ENCODE measurements at regions not wholly inside any gene's neighbourhood (a gene's known extent, or its start where the extent isn't known, plus 50 kb on each side); places are given as distances from the start of the nearest gene placed in this dataset.
"Not testable (repeated sequence)": the region's sequence is repeated elsewhere in the genome, so short reads cannot be mapped to it uniquely, and the experiment has no call there.

DNA sequence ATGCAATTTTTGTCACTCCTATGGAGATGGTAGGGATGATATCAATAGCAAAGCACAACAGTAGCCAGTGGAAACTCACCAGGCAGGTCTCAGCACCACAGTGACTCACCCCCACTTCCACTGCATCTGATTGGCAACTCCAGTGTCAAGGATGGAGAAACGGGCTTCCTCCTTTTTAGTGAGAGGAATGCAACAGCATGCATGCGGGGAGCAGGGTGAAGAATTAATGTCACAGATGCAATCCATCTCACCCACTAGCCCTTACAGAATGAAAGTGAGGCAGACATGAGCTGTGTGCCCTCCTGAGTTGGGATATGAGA lies 467.0 kb upstream of the C16orf82 start:
- Mint-ChIP-seq H3K4me3 (no peak overlapping the region), H3K27ac (peak overlapping the region; percentile 69 to 91), H3K9me3 (peaks cover 0 to 3% of the 10 kb centered on the region in 2 donors), H3K4me1 (ENCODE audit: low read depth in 2 of 2) (peaks cover 20 to 27% of the 10 kb centered on the region in 2 donors), H3K36me3 (ENCODE audit: insufficient read depth) (peaks cover 2% of the 10 kb centered on the region), H3K27me3 (no peaks in the 10 kb centered on the region)
- ATAC-seq (replicated peaks): no peak
- DNase-seq: no peak

DNA sequence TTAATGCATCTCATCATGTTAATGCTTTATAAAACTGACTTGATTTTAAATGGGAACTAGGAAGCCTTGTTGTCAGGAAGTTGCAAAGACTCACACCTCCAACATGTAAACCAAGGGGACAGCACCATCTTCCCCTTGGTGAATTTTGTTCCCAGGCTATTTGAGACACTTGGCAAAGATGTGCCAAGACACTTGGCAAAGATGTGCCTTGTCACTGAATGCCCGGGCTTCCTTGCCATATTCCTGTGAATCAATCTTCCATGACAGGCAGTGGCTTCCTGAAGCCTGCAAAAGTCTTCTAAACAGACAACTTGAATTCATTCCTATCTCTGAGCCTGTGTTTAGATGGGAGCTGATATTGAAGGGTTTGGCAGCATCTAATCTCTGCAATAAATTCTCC lies 465.4 kb upstream of the C16orf82 start:
- peaks cover 0 to 3% of the 10 kb centered on the region in 2 donors for H3K9me3 Mint-ChIP-seq
- ATAC-seq (replicated peaks) (no peak), DNase-seq (no peak)
- H3K27me3 Mint-ChIP-seq: peaks cover 0 to 6% of the 10 kb centered on the region in 2 donors
- H3K27ac Mint-ChIP-seq: no peak overlapping the region
- peaks cover 24 to 33% of the 10 kb centered on the region in 2 donors for H3K4me1 Mint-ChIP-seq (ENCODE audit: low read depth in 2 of 2)
- no peaks in the 10 kb centered on the region for H3K36me3 Mint-ChIP-seq (ENCODE audit: insufficient read depth)
- peak overlapping the region in 1 of 2 donors; percentile 13 for H3K4me3 Mint-ChIP-seq

DNA sequence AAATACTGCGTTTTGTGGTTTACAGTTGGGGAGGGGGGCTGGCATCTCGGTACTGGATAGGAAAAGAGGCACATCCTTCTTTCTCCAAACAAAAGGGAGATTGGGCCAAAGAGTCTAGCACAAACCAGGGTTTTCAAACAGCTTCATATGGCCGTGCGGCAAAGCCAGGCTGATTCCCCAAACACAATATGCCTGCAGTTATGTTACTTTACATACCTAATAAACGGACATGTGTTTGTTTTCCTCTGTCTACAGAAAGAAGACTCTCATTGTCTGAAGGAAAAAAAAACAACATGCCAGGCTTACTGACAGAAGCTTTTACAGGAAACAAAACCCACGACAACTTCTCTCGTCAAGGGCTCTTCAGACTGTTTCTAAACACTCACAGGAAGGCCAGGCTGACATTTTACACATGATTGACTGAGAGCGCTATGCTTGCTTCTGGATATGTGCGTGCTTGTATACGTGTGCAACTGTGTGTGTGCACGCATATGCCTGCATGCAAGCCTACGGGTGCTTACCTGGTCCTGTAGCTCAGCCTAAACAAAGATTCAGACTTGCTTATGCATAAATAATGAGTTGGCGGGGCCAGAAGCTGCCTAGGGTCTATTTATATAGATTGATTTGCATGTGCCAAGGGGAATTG lies 461.0 kb upstream of the C16orf82 start:
- Mint-ChIP-seq H3K27me3 (peaks cover 6% of the 10 kb centered on the region in 2 donors), H3K4me1 (ENCODE audit: low read depth in 2 of 2) (peaks cover 4 to 15% of the 10 kb centered on the region in 2 donors), H3K27ac (no peak overlapping the region), H3K4me3 (no peak overlapping the region), H3K9me3 (no peaks in the 10 kb centered on the region), H3K36me3 (ENCODE audit: insufficient read depth) (no peaks in the 10 kb centered on the region)
- no peak for ATAC-seq (replicated peaks)
- DNase-seq: no peak

DNA sequence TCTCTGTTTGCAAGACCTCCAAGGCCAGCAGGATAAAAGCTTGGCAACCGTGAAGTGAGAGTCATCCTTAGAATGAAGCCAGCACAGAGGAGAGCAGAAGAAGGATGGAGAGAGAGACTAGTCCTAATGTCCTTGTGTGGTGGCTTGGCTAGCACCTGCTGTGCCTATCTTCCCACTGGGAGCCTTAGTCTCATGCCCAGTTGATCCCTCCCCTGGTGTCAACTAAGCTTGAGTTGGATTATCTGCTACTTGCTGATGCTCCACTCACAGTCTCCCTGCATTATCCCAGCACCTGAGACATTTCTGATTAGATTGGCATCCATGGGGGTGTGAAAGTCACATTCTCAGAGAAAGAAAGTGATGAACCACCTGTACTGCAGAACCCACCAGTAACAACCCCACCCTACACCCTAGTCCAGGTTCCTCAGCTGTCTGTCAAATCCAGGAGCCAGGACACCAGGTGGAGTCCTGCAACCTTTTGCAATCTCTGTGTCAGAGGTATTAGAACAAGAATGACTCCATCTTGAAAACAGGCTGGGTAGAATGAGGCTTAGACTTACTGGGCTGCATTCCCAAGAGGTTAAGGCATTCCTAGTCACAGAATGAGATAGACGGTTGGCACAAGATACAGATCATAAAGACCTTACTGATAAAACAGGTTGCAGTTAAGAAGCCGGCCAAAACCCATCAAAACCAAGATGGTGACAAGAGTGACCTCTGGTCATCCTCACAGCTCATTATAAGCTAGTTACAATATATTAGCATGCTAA lies 460.2 kb upstream of the C16orf82 start:
- ATAC-seq (replicated peaks) (no peak), DNase-seq (no peak)
- Mint-ChIP-seq H3K27ac (no peak overlapping the region), H3K27me3 (peaks cover 6% of the 10 kb centered on the region in 2 donors), H3K4me1 (ENCODE audit: low read depth in 2 of 2) (peaks cover 4 to 11% of the 10 kb centered on the region in 2 donors), H3K9me3 (peaks cover 0 to 2% of the 10 kb centered on the region in 2 donors), H3K36me3 (ENCODE audit: insufficient read depth) (no peaks in the 10 kb centered on the region), H3K4me3 (no peak overlapping the region)

GRCh38 chr16:26614237-26614841 lies 452.4 kb upstream of the C16orf82 start:
- Mint-ChIP-seq H3K4me1 (ENCODE audit: low read depth in 2 of 2) (peaks cover 0 to 13% of the 10 kb centered on the region in 2 donors), H3K36me3 (ENCODE audit: insufficient read depth) (peaks cover 6% of the 10 kb centered on the region), H3K27ac (peak overlapping the region; percentile 73 to 78), H3K9me3 (peaks cover 0 to 2% of the 10 kb centered on the region in 2 donors), H3K27me3 (no peaks in the 10 kb centered on the region), H3K4me3 (peak overlapping the region in 1 of 2 donors; percentile 31)
- DNase-seq (peak in 1 of 3 experiments; percentile 5), ATAC-seq (replicated peaks) (peak; percentile 74)

DNA sequence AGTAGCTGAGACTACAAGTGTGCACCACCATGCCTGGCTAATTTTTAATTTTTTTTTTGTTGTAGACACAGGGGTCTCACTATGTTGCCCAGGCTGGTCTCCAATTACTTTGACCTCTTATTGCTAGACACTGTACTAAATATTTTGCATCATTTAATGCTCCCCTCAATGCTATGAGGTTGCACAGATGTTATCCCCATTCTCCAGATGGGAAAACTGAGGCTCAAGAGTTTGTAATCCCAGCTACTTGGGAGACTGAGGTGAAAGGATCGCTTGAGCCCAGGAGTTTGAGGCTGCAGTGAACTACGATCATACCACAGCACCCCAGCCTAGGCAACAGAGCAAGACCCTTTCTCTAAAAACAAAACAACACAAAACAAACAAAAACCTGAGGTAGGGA lies 443.3 kb upstream of the C16orf82 start:
- ATAC-seq (replicated peaks): no peak
- peaks cover 10 to 16% of the 10 kb centered on the region in 2 donors for H3K9me3 Mint-ChIP-seq
- H3K27ac Mint-ChIP-seq: no peak overlapping the region
- peaks cover 0 to 15% of the 10 kb centered on the region in 2 donors for H3K27me3 Mint-ChIP-seq
- no peak for DNase-seq
- no peaks in the 10 kb centered on the region for H3K4me1 Mint-ChIP-seq (ENCODE audit: low read depth in 2 of 2)
- no peak overlapping the region for H3K4me3 Mint-ChIP-seq
- no peaks in the 10 kb centered on the region for H3K36me3 Mint-ChIP-seq (ENCODE audit: insufficient read depth)

DNA sequence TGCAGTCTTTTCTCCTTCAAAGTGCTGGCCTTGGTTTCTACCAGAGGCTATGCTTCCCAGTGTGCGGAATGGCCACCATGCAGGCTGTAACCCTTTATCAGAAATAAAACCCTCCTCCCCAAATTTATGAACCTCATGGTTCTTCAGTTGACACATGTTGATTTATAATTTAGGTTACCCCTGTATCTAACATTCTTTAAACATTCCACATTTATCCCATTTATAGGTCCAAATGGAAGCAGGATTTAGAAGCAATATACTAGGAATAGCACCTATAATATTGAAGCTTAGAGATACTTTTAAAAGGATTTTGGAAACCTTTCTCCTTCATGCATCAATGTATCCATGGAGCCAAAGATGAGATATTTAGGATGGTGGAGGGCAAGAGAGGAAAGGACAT lies 438.8 kb upstream of the C16orf82 start:
- Mint-ChIP-seq H3K27me3 (peaks cover 0 to 8% of the 10 kb centered on the region in 2 donors), H3K4me3 (no peak overlapping the region), H3K9me3 (peaks cover 16 to 35% of the 10 kb centered on the region in 2 donors), H3K27ac (no peak overlapping the region), H3K36me3 (ENCODE audit: insufficient read depth) (no peaks in the 10 kb centered on the region), H3K4me1 (ENCODE audit: low read depth in 2 of 2) (no peaks in the 10 kb centered on the region)
- DNase-seq (no peak), ATAC-seq (replicated peaks) (no peak)

- not testable (repeated sequence) for H3K4me3 Mint-ChIP-seq; DNase-seq; H3K27ac Mint-ChIP-seq; H3K4me1 Mint-ChIP-seq (ENCODE audit: low read depth in 2 of 2); H3K36me3 Mint-ChIP-seq (ENCODE audit: insufficient read depth); ATAC-seq (replicated peaks)
- peaks cover 0 to 13% of the 10 kb centered on the region in 2 donors for H3K27me3 Mint-ChIP-seq
- peaks cover 20 to 46% of the 10 kb centered on the region in 2 donors for H3K9me3 Mint-ChIP-seq
These were observed 435.4 kb upstream of the C16orf82 start for GRCh38 chr16:26631365-26631764.

GRCh38 chr16:26642047-26642664 lies 424.6 kb upstream of the C16orf82 start:
- no peak for DNase-seq
- H3K4me3 Mint-ChIP-seq: no peak overlapping the region
- H3K27ac Mint-ChIP-seq: no peak overlapping the region
- peaks cover 9 to 10% of the 10 kb centered on the region in 2 donors for H3K4me1 Mint-ChIP-seq (ENCODE audit: low read depth in 2 of 2)
- H3K36me3 Mint-ChIP-seq (ENCODE audit: insufficient read depth): no peaks in the 10 kb centered on the region
- H3K27me3 Mint-ChIP-seq: peaks cover 8 to 15% of the 10 kb centered on the region in 2 donors
- H3K9me3 Mint-ChIP-seq: peaks cover 0 to 2% of the 10 kb centered on the region in 2 donors
- ATAC-seq (replicated peaks): no peak

- ATAC-seq (replicated peaks) (no peak), DNase-seq (no peak)
- no peak overlapping the region for H3K4me3 Mint-ChIP-seq
- H3K9me3 Mint-ChIP-seq: peaks cover 0 to 2% of the 10 kb centered on the region in 2 donors
- H3K4me1 Mint-ChIP-seq (ENCODE audit: low read depth in 2 of 2): peaks cover 9 to 10% of the 10 kb centered on the region in 2 donors
- peaks cover 14 to 15% of the 10 kb centered on the region in 2 donors for H3K27me3 Mint-ChIP-seq
- no peaks in the 10 kb centered on the region for H3K36me3 Mint-ChIP-seq (ENCODE audit: insufficient read depth)
- no peak overlapping the region for H3K27ac Mint-ChIP-seq
These were observed 423.2 kb upstream of the C16orf82 start for GRCh38 chr16:26643519-26643918.

DNA sequence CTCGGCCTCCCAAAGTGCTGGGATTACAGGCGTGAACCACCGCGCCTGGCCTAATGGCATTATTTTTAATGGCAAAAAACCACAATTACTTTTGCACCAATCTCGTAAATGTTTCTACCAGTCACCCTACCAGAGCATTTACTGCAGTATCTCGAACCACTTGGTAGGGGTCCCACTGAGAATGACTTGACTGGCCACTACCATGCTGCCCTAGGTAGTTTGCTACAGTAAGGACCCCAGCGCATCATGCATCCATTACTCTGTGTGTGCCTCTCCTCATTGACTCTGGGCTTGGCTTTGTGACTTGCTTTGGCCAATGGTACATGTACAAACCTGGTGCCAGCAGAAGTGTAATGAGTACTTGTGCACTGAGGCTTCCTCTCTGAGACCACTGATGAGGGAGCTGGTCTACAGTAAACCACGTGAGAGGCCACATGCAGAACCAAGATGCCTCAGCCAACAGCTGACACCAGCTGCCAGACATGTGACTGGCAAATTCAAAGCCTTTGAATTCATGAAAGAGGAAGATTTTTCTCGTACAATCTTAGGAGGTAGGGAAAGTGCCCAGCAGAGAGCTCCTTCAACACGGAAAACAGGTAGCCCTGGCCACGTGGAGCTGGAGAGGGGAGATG lies 421.7 kb upstream of the C16orf82 start:
- Mint-ChIP-seq H3K9me3 (peaks cover 0 to 2% of the 10 kb centered on the region in 2 donors), H3K27ac (peak overlapping the region; percentile 44 to 83), H3K27me3 (peaks cover 14 to 21% of the 10 kb centered on the region in 2 donors), H3K36me3 (ENCODE audit: insufficient read depth) (no peaks in the 10 kb centered on the region), H3K4me3 (peak overlapping the region; percentile 35 to 61), H3K4me1 (ENCODE audit: low read depth in 2 of 2) (peaks cover 9 to 10% of the 10 kb centered on the region in 2 donors)
- ATAC-seq (replicated peaks) (peak; percentile 84), DNase-seq (peak in 1 of 3 experiments; percentile 5)

- H3K27ac Mint-ChIP-seq: peak overlapping the region; percentile 44 to 83
- H3K4me1 Mint-ChIP-seq (ENCODE audit: low read depth in 2 of 2): peaks cover 9 to 10% of the 10 kb centered on the region in 2 donors
- DNase-seq: peak; percentile 37 to 50 (median 43)
These were observed 421.1 kb upstream of the C16orf82 start for GRCh38 chr16:26645614-26646013.

DNA sequence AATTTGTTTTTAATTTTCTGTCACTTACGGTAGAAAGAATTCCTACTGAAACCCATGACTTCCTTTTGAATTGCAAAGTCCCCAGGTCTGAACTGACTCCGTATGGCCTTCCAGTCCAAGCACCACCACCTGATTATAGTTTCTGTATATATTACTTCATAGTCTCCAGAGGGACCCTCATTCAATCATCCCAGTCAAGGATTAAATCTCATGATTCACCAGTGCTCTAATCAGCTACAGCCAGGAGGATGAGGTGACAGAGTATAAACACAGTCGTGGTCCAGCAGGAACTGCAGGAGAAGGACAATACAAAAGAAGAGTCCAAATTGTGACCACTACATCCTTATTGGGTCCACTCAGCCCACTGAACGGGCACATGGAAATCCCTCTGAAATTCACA lies 418.9 kb upstream of the C16orf82 start:
- no peak for DNase-seq
- H3K4me1 Mint-ChIP-seq (ENCODE audit: low read depth in 2 of 2): peaks cover 8 to 10% of the 10 kb centered on the region in 2 donors
- no peaks in the 10 kb centered on the region for H3K36me3 Mint-ChIP-seq (ENCODE audit: insufficient read depth)
- H3K27ac Mint-ChIP-seq: no peak overlapping the region
- no peaks in the 10 kb centered on the region for H3K9me3 Mint-ChIP-seq
- no peak for ATAC-seq (replicated peaks)
- H3K27me3 Mint-ChIP-seq: peaks cover 10 to 23% of the 10 kb centered on the region in 2 donors
- no peak overlapping the region for H3K4me3 Mint-ChIP-seq

More at GRCh38 chr16:26645614-26646013, 421.1 kb upstream of the C16orf82 start:
- peak; percentile 79 for ATAC-seq (replicated peaks)
- Mint-ChIP-seq H3K9me3 (no peaks in the 10 kb centered on the region), H3K36me3 (ENCODE audit: insufficient read depth) (no peaks in the 10 kb centered on the region), H3K27me3 (peaks cover 10 to 17% of the 10 kb centered on the region in 2 donors), H3K4me3 (peak overlapping the region in 1 of 2 donors; percentile 61)

Measured in effector memory CD8-positive, alpha-beta T cell (primary cell).